ENCODE measurements at regions not wholly inside any gene's neighbourhood (a gene's known extent, or its start where the extent isn't known, plus 50 kb on each side); places are given as distances from the start of the nearest gene placed in this dataset.

DNA sequence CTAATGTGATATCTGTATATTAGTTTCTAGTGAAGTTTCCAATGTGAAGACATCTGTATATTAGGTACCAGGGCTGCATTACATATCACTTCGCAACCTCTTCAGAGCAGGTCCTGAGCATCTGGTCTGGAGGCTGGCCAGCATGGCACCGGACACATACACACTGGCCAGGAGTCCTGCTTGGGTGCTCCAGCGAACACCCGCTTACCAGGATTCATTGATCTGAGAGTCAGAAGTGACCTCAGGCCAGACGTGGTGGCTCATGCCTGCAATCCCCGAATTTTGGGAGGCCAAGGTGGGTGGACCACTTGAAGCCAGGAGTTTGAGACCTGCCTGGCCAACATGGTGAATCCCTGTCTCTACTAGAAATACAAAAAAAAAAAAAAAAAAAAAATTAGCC is 93.0 kb upstream of the IRS2 start:
- Histone ChIP-seq H3K9me3 (no peaks in the 10 kb centered on the region), H3K27ac (no peak overlapping the region), H3K36me3 (ENCODE audit: low read depth, missing control alignments) (no peaks in the 10 kb centered on the region), H3K27me3 (no peaks in the 10 kb centered on the region), H3K4me1 (peaks cover 5% of the 10 kb centered on the region), H3K4me3 (no peak overlapping the region)
- DNase-seq, result no peak
- WGBS, 2 donors, result 71 to 86% methylated on average over 6 of the region's 6 CpGs
- TF ChIP-seq POLR2A (IDR thresholded peaks at IDR 0.05), result no peak
- intact Hi-C loops (cut with DNase I; ENCODE audit: low total_unique reads), result no loop called here

DNA sequence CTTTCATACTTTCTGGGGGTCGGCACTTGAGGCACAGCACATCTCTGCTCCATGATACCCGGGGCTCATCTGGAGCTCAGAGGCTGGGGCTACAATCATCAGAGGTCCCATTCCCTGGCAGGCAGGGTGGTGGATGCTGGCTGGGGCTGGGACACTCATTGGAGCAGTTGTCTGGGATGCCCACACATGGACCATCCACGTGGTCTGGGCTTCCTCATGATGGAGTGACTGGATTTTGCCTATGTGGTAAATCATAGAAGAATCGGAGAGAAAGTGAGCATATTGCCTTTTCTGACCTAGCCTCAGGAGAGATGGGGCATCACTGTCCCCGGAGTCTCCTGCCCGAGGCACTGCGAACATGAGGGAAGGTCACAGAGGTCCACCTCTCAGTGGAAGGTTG is 91.4 kb upstream of the IRS2 start:
- intact Hi-C loops (cut with DNase I; ENCODE audit: low total_unique reads), result no loop called here
- no peak for TF ChIP-seq POLR2A (IDR thresholded peaks at IDR 0.05)
- TF ChIP-seq, protein P1, sequence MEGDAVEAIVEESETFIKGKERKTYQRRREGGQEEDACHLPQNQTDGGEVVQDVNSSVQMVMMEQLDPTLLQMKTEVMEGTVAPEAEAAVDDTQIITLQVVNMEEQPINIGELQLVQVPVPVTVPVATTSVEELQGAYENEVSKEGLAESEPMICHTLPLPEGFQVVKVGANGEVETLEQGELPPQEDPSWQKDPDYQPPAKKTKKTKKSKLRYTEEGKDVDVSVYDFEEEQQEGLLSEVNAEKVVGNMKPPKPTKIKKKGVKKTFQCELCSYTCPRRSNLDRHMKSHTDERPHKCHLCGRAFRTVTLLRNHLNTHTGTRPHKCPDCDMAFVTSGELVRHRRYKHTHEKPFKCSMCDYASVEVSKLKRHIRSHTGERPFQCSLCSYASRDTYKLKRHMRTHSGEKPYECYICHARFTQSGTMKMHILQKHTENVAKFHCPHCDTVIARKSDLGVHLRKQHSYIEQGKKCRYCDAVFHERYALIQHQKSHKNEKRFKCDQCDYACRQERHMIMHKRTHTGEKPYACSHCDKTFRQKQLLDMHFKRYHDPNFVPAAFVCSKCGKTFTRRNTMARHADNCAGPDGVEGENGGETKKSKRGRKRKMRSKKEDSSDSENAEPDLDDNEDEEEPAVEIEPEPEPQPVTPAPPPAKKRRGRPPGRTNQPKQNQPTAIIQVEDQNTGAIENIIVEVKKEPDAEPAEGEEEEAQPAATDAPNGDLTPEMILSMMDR (IDR thresholded peaks at IDR 0.05), result no peak
- WGBS, 2 donors, result 91 to 95% methylated on average over 7 of the region's 7 CpGs

DNA sequence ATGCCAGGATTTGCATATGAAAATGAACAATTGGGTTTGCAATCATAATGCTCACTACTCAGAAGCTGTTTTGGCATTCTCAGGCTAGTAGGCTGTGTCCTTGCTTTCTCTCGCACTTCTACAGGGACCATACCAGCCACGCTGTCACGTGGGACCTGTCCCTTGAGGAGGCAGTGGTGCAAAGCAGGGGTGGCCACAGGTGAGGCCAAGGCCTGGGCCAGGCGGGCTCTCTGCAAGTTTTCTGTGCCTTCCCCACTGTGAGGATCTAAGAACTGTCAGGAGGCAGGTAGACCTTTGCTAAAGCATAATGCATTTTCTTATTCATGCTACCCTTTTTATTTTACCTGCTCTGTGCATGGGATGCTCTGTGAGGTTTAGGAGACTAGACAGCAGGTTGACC is 89.4 kb upstream of the IRS2 start:
- Histone ChIP-seq H3K4me3 (no peak overlapping the region), H3K27ac (no peak overlapping the region), H3K4me1 (peaks cover 8% of the 10 kb centered on the region), H3K9me3 (no peaks in the 10 kb centered on the region), H3K27me3 (no peaks in the 10 kb centered on the region), H3K36me3 (ENCODE audit: low read depth, missing control alignments) (no peaks in the 10 kb centered on the region)
- 71 to 92% methylated on average over 4 of the region's 4 CpGs for WGBS, 2 donors
- intact Hi-C loops (cut with DNase I; ENCODE audit: low total_unique reads), result no loop called here
- DNase-seq, result no peak
- TF ChIP-seq POLR2A (IDR thresholded peaks at IDR 0.05), result no peak
- TF ChIP-seq, protein P1 (IDR thresholded peaks at IDR 0.05), result no peak

More for the DNA sequence above, 91.4 kb upstream of the IRS2 start:
- H3K27me3 ChIP-seq, result no peaks in the 10 kb centered on the region
- H3K9me3 ChIP-seq, result no peaks in the 10 kb centered on the region
- no peak overlapping the region for H3K27ac ChIP-seq
- no peak overlapping the region for H3K4me3 ChIP-seq
- peaks cover 6% of the 10 kb centered on the region for H3K4me1 ChIP-seq
- no peaks in the 10 kb centered on the region for H3K36me3 ChIP-seq (ENCODE audit: low read depth, missing control alignments)
- DNase-seq, result no peak

DNA sequence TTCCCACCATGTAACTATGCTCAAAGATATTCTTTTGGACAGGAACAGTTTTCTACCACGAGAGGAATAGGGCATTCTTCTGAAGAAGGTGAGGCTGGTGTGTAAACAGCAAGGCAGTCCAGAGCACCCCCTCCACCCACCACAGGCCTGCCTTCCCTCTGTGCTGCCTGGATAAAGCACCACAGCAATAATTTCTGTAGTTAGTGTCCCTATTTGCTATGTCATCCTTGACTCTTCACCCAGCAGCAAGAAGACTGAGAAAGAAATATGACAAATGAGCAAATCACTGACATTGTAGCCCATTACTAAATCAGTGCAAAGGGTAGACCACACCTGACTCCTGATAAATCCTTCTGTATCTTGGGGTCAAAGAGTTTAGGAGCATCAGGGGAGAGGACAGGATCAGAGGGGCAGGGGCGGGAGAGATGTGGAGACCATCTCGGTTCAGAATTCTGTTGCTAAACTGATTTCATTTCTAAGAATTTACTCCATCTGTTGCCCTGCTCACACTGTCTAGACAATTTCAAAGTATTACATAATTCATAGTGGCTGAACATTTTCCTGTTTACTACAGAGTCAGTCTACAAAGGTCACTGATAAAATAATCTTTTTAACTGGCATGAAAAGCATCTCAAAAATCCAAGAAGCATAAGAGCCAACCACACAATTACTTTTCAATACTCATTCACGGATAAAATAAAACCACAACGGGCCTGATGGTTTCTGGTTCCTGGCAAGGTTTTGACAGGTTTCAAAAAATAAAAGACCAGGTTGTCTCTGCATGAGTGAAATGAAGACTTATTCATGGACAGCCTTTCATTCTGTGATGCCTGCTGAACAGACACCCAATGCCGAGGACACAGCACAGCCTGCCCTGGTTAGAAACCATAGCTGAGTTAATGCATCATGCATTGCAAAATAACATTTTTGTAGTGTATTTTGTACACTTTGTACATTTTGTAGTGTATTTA is 88.4 kb upstream of the IRS2 start:
- peaks cover 14% of the 10 kb centered on the region for H3K4me1 ChIP-seq
- TF ChIP-seq, protein P1 (IDR thresholded peaks at IDR 0.05), result no peak
- TF ChIP-seq POLR2A (IDR thresholded peaks at IDR 0.05), result no peak
- no peaks in the 10 kb centered on the region for H3K9me3 ChIP-seq
- H3K36me3 ChIP-seq (ENCODE audit: low read depth, missing control alignments), result no peaks in the 10 kb centered on the region
- DNase-seq, result no peak
- intact Hi-C loops (cut with DNase I; ENCODE audit: low total_unique reads), result no loop called here
- no peak overlapping the region for H3K4me3 ChIP-seq
- H3K27ac ChIP-seq, result no peak overlapping the region
- H3K27me3 ChIP-seq, result no peaks in the 10 kb centered on the region
- WGBS, 2 donors, result 41 to 42% methylated on average over 6 of the region's 6 CpGs

DNA sequence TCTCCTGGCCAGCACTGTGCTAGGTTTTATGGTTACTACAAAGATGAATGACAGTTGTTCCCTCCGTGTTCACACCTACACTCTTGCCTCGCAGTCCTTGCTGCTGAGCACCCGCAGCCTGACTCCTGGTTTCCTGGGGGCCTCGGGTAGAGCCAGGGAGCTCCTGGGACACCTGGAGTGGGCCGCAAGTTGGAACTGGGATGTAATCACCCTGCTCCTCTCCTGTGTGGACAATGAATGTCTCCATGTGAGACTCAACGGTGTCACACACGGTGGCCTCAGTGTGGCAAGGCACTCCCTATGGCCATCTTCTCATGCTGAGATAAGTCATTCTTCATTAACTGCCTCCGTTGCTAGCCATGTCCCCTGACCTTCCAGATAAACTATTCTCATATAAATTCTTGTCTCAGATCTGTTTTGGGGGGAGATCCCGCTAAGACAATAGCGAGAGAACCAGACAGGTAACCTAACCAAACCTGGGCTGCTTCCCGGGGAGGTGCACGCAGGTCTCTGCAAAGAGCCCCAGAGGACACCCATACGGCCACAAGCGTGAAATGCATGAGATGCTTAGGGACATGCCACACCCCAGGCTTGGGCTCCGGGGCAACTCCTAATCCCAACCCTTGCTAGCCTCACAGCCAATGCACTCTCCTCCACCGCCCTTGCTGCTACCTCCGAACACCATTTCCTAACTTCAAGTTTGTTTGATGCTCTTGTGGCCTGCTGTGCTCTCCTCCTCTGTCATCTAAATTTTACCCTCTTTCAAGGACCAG is 87.2 kb upstream of the IRS2 start:
- TF ChIP-seq POLR2A (IDR thresholded peaks at IDR 0.05), result no peak
- TF ChIP-seq, protein P1 (IDR thresholded peaks at IDR 0.05), result no peak
- intact Hi-C loops (cut with DNase I; ENCODE audit: low total_unique reads), result no loop called here
- Histone ChIP-seq H3K36me3 (ENCODE audit: low read depth, missing control alignments) (no peaks in the 10 kb centered on the region), H3K27ac (no peak overlapping the region), H3K27me3 (no peaks in the 10 kb centered on the region), H3K4me3 (no peak overlapping the region), H3K4me1 (peaks cover 23% of the 10 kb centered on the region), H3K9me3 (no peaks in the 10 kb centered on the region)
- 94 to 96% methylated on average over 17 of the region's 17 CpGs for WGBS, 2 donors
- DNase-seq, result no peak
